Stimulated activated CD8-positive, alpha-beta memory T cell treated with anti-CD3 and anti-CD28 coated beads, Interleukin-15, amount 100 ng/mL, for 48 hours (primary cell): ENCODE measurements at regions not wholly inside any gene's neighbourhood (a gene's known extent, or its start where the extent isn't known, plus 50 kb on each side); places are given as distances from the start of the nearest gene placed in this dataset.

Experiments used
- DNase-seq, 2 donors: peaks; one replicate each; pipeline ENCODE4 v3.0.0-alpha.2; 2020; ENCODE audit warnings: low read depth in 2 of 2

DNA sequence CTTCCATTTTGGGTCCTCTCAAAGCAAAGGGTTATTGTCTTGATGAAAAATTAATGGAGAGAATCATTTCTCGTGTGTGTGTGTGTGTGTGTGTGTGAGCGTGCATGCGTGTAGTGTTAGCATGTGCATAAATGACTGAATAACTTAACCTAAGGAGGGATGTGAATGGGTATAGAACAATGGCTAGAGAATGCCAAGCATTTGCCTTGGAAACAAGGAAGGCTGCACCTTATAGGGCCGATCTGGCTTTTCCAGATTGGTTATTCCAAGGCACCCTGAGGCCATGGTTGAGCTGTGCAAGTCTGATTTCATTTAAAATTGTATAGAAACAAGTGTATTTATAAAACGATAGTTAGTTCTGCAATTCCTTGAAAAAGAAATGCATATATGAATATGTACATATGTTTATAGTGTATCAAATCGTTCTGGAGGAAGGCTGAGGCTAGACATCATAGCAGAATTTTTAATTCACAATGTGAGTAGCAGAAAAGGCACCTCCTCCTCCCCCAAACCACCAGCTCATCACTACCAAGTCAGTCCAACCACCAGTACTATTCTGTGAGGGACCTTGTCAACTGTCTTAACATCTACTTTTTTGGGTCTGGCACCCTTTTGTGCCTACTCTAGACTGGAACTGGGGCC, 322.7 kb upstream of the ISX start:
- DNase-seq, result no peak

GRCh38 chr22:34760276-34761008, 305.5 kb upstream of the ISX start:
- DNase-seq, result no peak

DNA sequence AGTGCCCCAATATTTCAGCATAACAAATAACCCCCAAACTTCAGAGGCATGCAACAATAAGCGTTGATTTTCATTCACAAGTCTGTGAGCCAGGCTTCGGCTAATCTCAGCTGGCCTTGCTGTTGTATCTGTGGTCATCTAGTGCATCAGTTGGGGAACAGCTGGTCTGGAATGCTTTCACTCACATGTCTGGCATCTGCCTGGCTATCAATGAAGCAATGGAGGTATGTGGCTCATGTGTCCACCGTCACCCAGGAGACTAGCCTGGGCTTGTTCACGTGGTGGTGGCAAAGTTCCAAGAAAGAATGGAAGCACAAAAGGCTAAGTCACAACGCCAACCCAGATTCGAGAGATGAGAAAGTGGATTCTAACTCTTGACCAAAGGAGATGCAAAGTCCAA, 304.8 kb upstream of the ISX start:
- no peak for DNase-seq

- DNase-seq, result no peak
These were observed 302.5 kb upstream of the ISX start for GRCh38 chr22:34763496-34763895.

GRCh38 chr22:34765115-34765514, 300.8 kb upstream of the ISX start:
- no peak for DNase-seq

GRCh38 chr22:34769361-34769760, 296.6 kb upstream of the ISX start:
- DNase-seq, result no peak

GRCh38 chr22:34776817-34777216, 289.1 kb upstream of the ISX start:
- DNase-seq, result no peak

GRCh38 chr22:34781681-34782080, 284.3 kb upstream of the ISX start:
- no peak for DNase-seq

- DNase-seq, result no peak
These were observed 282.5 kb upstream of the ISX start for GRCh38 chr22:34783436-34783835.

DNA sequence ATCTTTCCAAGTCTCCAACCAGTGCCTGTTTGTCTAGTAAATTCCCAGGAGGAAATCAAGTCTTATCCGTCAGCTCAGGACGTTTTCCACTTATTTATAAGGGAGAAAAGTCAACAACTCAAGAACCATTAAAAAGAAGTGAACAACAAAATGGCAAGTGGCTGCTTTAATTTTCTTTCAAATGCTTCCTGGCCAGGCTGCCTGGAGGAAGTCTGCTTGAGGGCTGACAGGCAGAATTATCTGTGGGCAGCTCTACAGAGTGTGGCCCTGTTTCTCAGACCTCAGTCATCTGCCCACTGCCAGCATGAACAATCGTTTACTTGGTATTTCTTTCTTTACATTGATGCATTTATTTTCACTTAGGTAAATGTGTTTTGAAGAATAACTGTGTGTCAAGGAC, 281.9 kb upstream of the ISX start:
- DNase-seq, result no peak

GRCh38 chr22:34797826-34798225, 268.1 kb upstream of the ISX start:
- DNase-seq, result no peak

GRCh38 chr22:34798605-34799004, 267.4 kb upstream of the ISX start:
- DNase-seq, result no peak

DNA sequence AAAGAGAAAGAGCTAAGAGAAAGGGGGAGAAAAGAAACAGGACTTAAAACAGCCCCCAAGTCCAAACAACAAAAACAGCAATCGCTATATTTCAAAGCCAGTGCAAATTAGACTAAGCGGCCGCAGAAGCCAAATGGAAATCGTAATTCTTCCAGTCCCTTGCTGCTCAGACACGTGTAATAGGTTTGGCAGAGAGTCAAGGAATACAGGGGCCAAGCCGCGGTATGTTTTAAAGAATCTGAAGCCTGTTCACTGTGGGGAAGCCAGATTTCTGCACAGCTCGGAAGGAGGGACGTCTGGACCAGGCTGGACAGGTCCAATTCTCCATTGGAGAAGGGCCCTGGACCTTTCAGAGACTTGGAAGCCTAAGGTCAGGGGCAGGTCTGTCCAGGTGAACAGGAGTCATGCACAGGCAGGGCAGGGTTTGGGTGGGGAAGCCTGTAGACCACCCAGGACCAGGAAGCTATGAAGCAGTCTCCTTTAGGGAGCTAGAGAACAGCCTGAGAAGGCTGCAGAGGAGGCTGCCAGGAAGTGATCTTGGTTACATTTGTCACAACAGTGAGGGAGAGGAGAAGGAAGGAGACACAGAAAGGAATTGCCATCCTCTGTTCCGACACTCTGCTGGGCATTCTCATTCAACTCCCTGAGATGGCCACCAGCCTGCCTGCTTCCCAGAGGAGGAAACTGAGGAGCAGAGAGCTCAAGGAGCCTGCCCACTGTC, 265.5 kb upstream of the ISX start:
- no peak for DNase-seq

DNA sequence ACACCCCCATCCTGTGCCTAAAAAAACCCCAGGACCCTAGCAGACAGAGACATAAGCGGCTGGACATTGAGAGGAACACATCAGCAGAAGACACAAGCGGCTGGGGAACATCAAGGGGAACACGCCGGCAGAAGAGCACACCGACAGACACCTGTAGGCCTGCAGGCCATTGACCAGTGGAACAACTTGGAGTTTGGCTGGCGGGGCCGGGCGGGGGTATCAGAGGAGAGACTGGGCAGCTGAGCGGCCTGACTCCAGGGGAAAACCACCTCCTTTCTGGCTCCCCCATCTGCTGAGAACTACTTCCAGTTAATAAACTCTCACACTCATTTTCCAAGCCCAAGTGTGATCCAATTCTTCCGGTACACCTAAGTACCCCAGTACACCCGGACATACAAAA, 264.7 kb upstream of the ISX start:
- no peak for DNase-seq

DNA sequence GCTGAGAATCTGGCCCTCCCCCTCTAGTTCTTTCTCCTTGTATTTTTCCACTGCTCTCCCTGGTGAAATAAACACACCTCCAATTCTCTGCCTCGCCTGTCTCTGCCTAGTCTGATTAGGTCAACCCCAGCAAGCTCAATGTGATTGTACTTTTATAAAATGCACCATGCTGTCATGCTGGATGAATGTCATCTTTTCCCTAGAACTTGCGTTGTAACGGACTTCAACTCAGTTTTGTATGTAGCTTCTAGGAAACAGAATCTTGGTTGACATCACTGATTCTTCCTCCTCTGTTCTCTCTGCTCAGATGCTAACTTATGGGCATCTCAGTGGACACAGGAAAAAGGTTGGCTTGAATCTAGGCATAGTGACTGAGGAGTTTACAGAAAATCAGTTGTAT, 261.9 kb upstream of the ISX start:
- no peak for DNase-seq

DNA sequence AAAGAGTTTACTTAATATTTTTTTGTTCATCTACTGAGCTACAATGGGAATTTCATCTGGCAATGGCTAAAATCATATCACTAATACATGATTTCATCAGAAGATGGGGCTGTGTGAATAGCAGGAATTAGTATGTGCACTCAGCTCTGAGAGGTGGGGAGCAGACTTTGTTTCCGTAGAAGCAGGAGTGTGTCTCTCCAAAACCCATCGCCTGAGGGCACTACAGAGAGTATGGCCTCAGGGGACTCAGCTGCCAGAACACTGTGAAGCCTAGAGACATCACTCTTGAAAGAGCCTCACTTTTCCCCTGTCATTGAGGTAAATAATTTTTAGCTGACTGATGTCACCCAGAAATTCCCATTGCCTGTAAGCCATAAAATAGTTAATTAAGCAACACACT, 261.4 kb upstream of the ISX start:
- no peak for DNase-seq

DNA sequence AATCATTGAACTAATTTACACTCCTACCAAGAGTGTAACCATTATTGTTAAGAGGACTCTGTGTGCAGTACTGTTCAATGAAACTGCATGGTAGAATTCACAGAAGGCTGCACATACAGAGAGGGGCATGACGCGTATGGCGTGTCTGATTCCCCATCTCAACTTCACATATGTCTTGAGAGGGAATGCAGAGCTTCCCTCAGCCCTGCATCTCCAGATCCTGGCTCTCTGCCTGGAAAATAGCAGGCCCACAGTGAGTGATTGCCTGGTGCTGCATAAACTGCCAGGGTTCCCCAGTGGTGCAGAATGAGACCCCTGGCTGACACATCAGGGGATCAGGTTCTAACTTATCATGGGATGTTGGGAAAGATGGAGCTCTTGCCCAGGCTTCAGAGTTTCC, 260.2 kb upstream of the ISX start:
- DNase-seq, result no peak

GRCh38 chr22:34808618-34809017, 257.3 kb upstream of the ISX start:
- no peak for DNase-seq

- no peak for DNase-seq
These were observed 253.3 kb upstream of the ISX start for GRCh38 chr22:34812631-34813030.

DNA sequence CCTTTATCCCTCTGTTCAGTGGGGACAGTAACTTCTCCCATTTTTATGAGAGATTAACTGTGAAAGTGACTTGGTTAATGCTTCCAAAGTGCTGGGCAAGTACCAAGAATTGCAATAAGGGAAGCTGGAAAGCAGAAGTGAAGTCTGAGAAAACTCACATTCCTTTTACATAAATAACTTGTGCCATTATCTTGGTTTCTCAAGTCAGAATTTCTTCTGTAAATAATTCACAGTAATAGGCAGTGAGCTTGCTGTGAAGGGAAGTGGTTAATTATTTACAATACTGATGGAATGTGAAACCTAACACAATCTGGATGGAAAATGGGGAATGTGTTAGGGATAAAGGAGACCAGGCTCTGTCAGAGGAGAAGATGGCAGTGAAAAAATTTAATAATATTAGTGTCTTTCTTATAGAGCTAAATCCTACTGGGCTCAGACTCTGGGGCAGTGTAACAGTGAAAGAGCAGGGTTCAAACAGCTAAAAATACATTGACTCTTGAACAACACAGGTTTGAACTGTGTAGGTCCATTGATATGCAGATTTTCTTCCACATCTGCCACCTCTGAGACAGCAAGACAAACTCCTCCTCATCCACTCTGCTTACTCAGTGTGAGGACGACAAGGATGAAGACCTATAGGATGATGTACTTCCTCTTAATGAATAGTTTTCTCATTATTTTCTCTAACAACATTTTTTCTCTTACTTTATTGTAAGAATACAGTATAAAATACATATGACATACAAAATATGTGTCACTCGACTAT, 251.5 kb upstream of the ISX start:
- DNase-seq, result no peak

DNA sequence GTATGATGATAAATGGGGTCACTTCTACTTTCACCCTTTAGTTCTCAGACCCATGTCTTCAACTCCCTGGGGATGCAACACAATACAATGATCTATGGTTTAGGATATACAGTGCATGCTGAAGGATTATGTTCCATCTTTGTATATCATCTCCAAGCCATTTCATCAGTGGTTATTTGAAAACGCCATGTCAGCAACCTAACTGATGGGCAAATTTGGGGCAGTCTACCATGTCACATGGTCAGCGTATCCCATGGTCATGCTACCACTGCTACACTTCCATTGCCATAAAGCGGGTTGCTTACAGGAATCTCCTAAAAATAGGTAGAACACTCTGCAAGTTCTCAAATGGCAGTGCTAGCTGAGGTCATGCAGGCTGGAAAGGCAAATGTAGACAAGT, 236.5 kb upstream of the ISX start:
- DNase-seq, result no peak

GRCh38 chr22:34834059-34834458, 231.9 kb upstream of the ISX start:
- DNase-seq, result no peak
